HEK293 (cell line): ENCODE measurements at regions not wholly inside any gene's neighbourhood (a gene's known extent, or its start where the extent isn't known, plus 50 kb on each side); places are given as distances from the start of the nearest gene placed in this dataset.
A peak's percentile ranks its signal among the peaks of the same experiment; 100 is the strongest.

Source experiments
- CTCF ChIA-PET: fragments of 350-600 bp; formaldehyde crosslinking; extraction: SDS; loops from one replicate; lab custom pipeline; 2021; ENCODE audit warnings: antibody characterized with exemption; lab: Yijun Ruan, JAX
- POLR2A ChIA-PET: fragments of 300-600 bp; formaldehyde crosslinking; extraction: SDS; loops from one replicate; lab custom pipeline; 2020; ENCODE audit warnings: antibody characterized with exemption, inconsistent platforms; lab: Yijun Ruan, JAX
- H3K27ac ChIP-seq: fragments of 200-500 bp; sonication (Bioruptor generic); 2 replicates; pipeline ENCODE4 v1.5.1; 2014; ENCODE audit warnings: low read depth, low read length, control low read depth, inconsistent platforms; ENCODE audit errors: extremely low read depth
- H3K36me3 ChIP-seq, 2 experiments: fragments of 200-500 bp in 1 of 2; sonication (Bioruptor generic) in 1 of 2; 1 replicate in 1 of 2; 2 replicates in 1 of 2; pipeline ENCODE4 v1.5.1; 2014 to 2017; ENCODE audit warnings: inconsistent platforms in 2 of 2, low read length in 2 of 2; ENCODE audit not compliant: control insufficient read depth in 2 of 2, insufficient read depth in 1 of 2
- H3K4me1 ChIP-seq: fragments of 200-500 bp; sonication (Bioruptor generic); 2 replicates; pipeline ENCODE4 v1.5.1; 2014; ENCODE audit warnings: mild to moderate bottlenecking, low read length, inconsistent platforms; ENCODE audit not compliant: control insufficient read depth, insufficient read depth
- H3K4me3 ChIP-seq: 2 replicates; pipeline ENCODE4 v1.5.1; 2011; ENCODE audit warnings: low read depth, mild to moderate bottlenecking, control low read depth, low read length, moderate library complexity
- H3K9me3 ChIP-seq: fragments of 200-500 bp; sonication (Bioruptor generic); 2 replicates; pipeline ENCODE4 v1.5.1; 2014; ENCODE audit warnings: low read depth, low read length, inconsistent platforms; ENCODE audit not compliant: control insufficient read depth, insufficient read depth
- BCL11B ChIP-seq: fragments of 450-650 bp; formaldehyde crosslinking; IDR thresholded peaks from 2 replicates; pipeline ENCODE4 v1.5.1; 2016; ENCODE audit warnings: low read depth, missing biosample characterization, missing genetic modification characterization
- CTCF ChIP-seq: fragments of 450-650 bp; formaldehyde crosslinking; IDR thresholded peaks from 2 replicates; pipeline ENCODE4 v1.5.1; 2016; ENCODE audit warnings: missing biosample characterization, missing genetic modification characterization
- EGR2 ChIP-seq: fragments of 450-650 bp; formaldehyde crosslinking; IDR thresholded peaks from 2 replicates; pipeline ENCODE4 v1.5.1; 2016; ENCODE audit warnings: low read depth, missing biosample characterization, missing genetic modification characterization
- HOXD13 ChIP-seq: sonication (generic); formaldehyde crosslinking; IDR thresholded peaks from 2 replicates; pipeline ENCODE4 v1.8.0; 2022; ENCODE audit warnings: missing genetic modification reagents, borderline replicate concordance
- KLF7 ChIP-seq: fragments of 450-650 bp; formaldehyde crosslinking; IDR thresholded peaks from 2 replicates; pipeline ENCODE4 v1.5.1; 2016; ENCODE audit warnings: missing biosample characterization, missing genetic modification characterization, borderline replicate concordance
- MEIS1 ChIP-seq: sonication (generic); formaldehyde crosslinking; IDR thresholded peaks from 2 replicates; pipeline ENCODE4 v1.8.1; 2022; ENCODE audit warnings: missing genetic modification reagents, mild to moderate bottlenecking, borderline replicate concordance
- MZF1 ChIP-seq: fragments of 450-650 bp; formaldehyde crosslinking; IDR thresholded peaks from 2 replicates; pipeline ENCODE4 v1.5.1; 2017; ENCODE audit warnings: missing biosample characterization, missing genetic modification characterization, borderline replicate concordance
- ZBTB17 ChIP-seq: fragments of 450-650 bp; formaldehyde crosslinking; IDR thresholded peaks from 2 replicates; pipeline ENCODE4 v1.5.1; 2016; ENCODE audit warnings: missing biosample characterization, missing genetic modification characterization
- ZBTB21 ChIP-seq: fragments of 450-650 bp; formaldehyde crosslinking; IDR thresholded peaks from 2 replicates; pipeline ENCODE4 v1.5.1; 2017; ENCODE audit warnings: missing biosample characterization, missing genetic modification characterization
- ZBTB44 ChIP-seq: fragments of 450-650 bp; IDR thresholded peaks from 2 replicates; pipeline ENCODE4 v1.5.1; 2018; ENCODE audit warnings: missing biosample characterization, mild to moderate bottlenecking, missing genetic modification characterization
- ZFP3 ChIP-seq: fragments of 450-650 bp; formaldehyde crosslinking; IDR thresholded peaks from 2 replicates; pipeline ENCODE4 v1.5.1; 2016; ENCODE audit warnings: low read depth, missing biosample characterization, missing genetic modification characterization
- ZNF221 ChIP-seq: fragments of 450-650 bp; formaldehyde crosslinking; IDR thresholded peaks from 2 replicates; pipeline ENCODE4 v1.5.1; 2017; ENCODE audit warnings: missing biosample characterization, missing genetic modification characterization, borderline replicate concordance
- ZNF24 ChIP-seq: fragments of 450-650 bp; formaldehyde crosslinking; IDR thresholded peaks from 2 replicates; pipeline ENCODE4 v1.5.1; 2016; ENCODE audit warnings: missing biosample characterization, missing genetic modification characterization
- ZNF292 ChIP-seq: fragments of 450-650 bp; formaldehyde crosslinking; IDR thresholded peaks from 2 replicates; pipeline ENCODE4 v1.5.1; 2016; ENCODE audit warnings: low read depth, missing biosample characterization, missing genetic modification characterization, borderline replicate concordance
- ZNF341 ChIP-seq: fragments of 450-650 bp; formaldehyde crosslinking; IDR thresholded peaks from 2 replicates; pipeline ENCODE4; 2016; ENCODE audit warnings: low read depth, missing biosample characterization, missing genetic modification characterization
- ZNF350 ChIP-seq: fragments of 450-650 bp; formaldehyde crosslinking; IDR thresholded peaks from 2 replicates; pipeline ENCODE4 v1.5.0; 2017; ENCODE audit warnings: missing biosample characterization, mild to moderate bottlenecking, missing genetic modification characterization
- ZNF354C ChIP-seq: fragments of 450-650 bp; formaldehyde crosslinking; IDR thresholded peaks from 2 replicates; pipeline ENCODE4 v1.5.1; 2016; ENCODE audit warnings: missing biosample characterization, missing genetic modification characterization, low read depth, borderline replicate concordance
- ZNF366 ChIP-seq: fragments of 450-650 bp; formaldehyde crosslinking; conservative IDR thresholded peaks from 2 replicates; pipeline ENCODE4 v1.5.1; 2016; ENCODE audit warnings: missing biosample characterization, missing genetic modification characterization
- ZNF394 ChIP-seq: fragments of 450-650 bp; formaldehyde crosslinking; IDR thresholded peaks from 2 replicates; pipeline ENCODE4 v1.5.1; 2016; ENCODE audit warnings: missing biosample characterization, missing genetic modification characterization, mild to moderate bottlenecking, moderate library complexity, borderline replicate concordance
- ZNF501 ChIP-seq: fragments of 450-650 bp; formaldehyde crosslinking; IDR thresholded peaks from 2 replicates; pipeline ENCODE4 v1.5.1; 2016; ENCODE audit warnings: missing biosample characterization, missing genetic modification characterization
- ZNF596 ChIP-seq: fragments of 450-650 bp; IDR thresholded peaks from 2 replicates; pipeline ENCODE4 v1.5.0; 2018; ENCODE audit warnings: missing biosample characterization, mild to moderate bottlenecking, missing genetic modification characterization, moderate library complexity
- ZNF664 ChIP-seq: fragments of 450-650 bp; formaldehyde crosslinking; IDR thresholded peaks from 2 replicates; pipeline ENCODE4 v1.5.1; 2016; ENCODE audit warnings: missing biosample characterization, missing genetic modification characterization
- ZSCAN18 ChIP-seq: fragments of 450-650 bp; formaldehyde crosslinking; IDR thresholded peaks from 2 replicates; pipeline ENCODE4 v1.5.1; 2016; ENCODE audit warnings: missing biosample characterization, missing genetic modification characterization

- TF ChIP-seq ZFP3 (tag by site-specific recombination) = no peak
- TF ChIP-seq ZNF221 = no peak
- no peak for TF ChIP-seq CTCF (tag by site-specific recombination)
- TF ChIP-seq ZNF350 (tag by site-specific recombination) = no peak
- no peak for TF ChIP-seq ZNF292
- no peak for TF ChIP-seq EGR2 (tag by site-specific recombination)
These were observed 66.4 kb downstream of the NPTX2 start (continued) for GRCh38 chr7:98683514-98683913.

DNA sequence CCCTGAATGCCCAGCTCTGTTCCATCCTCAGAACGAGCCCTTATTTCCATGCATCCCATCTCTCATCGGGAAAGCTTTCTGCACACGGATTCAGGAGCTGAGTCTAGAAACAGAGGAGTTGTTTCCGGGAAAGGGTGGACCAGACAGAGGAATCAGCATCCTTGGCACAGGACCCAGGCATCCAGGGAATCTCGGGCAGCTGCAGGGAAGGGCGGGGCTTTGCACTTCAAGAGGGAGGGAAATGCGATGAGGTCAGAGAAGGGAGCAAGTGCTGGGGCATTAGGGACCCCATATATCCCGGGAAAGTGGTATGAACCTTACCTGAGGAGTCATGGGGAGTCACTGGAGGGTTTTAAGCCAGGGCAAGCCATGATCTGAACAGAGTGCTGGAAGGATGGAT is 68.5 kb downstream of the NPTX2 start:
- H3K9me3 ChIP-seq = no peaks in the 10 kb centered on the region
- CTCF ChIA-PET = interaction anchor here (1.5 kb wide), 1 partner anchor 60 kb away, joined by 4 read pairs; no protein-coding TSS in a partner anchor
- POLR2A ChIA-PET = no interaction called here

GRCh38 chr7:98686466-98687080 is 69.5 kb downstream of the NPTX2 start:
- CTCF ChIA-PET = no interaction called here

More for the DNA sequence above, 68.5 kb downstream of the NPTX2 start:
- Histone ChIP-seq H3K27ac (no peak overlapping the region), H3K36me3 (no peaks in the 10 kb centered on the region), H3K4me3 (no peak overlapping the region), H3K4me1 (no peaks in the 10 kb centered on the region)
- TF ChIP-seq ZNF394 (no peak), ZNF24 (tag by site-specific recombination) (no peak), CTCF (tag by site-specific recombination) (no peak), ZNF664 (tag by site-specific recombination) (no peak), KLF7 (tag by site-specific recombination) (no peak), ZNF354C (tag by site-specific recombination) (no peak), ZNF501 (no peak), MEIS1 (CRISPR knock-in tag) (no peak), HOXD13 (CRISPR knock-in tag) (no peak), ZSCAN18 (no peak), ZNF596 (tag by site-specific recombination) (no peak), BCL11B (tag by site-specific recombination) (no peak)

More at GRCh38 chr7:98686466-98687080, 69.5 kb downstream of the NPTX2 start:
- Histone ChIP-seq H3K4me3 (no peak overlapping the region), H3K9me3 (no peaks in the 10 kb centered on the region), H3K36me3 (no peaks in the 10 kb centered on the region), H3K4me1 (no peaks in the 10 kb centered on the region), H3K27ac (no peak overlapping the region)
- peak; percentile 97 for TF ChIP-seq ZNF24 (tag by site-specific recombination)
- TF ChIP-seq ZNF366 (tag by site-specific recombination) = peak; percentile 71
- no peak for TF ChIP-seq ZBTB21 (tag by site-specific recombination)
- TF ChIP-seq MZF1 = no peak
- no peak for TF ChIP-seq ZBTB44
- TF ChIP-seq ZBTB17 = no peak
- no peak for TF ChIP-seq ZNF341 (tag by site-specific recombination)
- POLR2A ChIA-PET = no interaction called here
